ENCODE measurements at regions not wholly inside any gene's neighbourhood (a gene's known extent, or its start where the extent isn't known, plus 50 kb on each side); places are given as distances from the start of the nearest gene placed in this dataset.
"Not testable (repeated sequence)": the region's sequence is repeated elsewhere in the genome, so short reads cannot be mapped to it uniquely, and the experiment has no call there.

DNA sequence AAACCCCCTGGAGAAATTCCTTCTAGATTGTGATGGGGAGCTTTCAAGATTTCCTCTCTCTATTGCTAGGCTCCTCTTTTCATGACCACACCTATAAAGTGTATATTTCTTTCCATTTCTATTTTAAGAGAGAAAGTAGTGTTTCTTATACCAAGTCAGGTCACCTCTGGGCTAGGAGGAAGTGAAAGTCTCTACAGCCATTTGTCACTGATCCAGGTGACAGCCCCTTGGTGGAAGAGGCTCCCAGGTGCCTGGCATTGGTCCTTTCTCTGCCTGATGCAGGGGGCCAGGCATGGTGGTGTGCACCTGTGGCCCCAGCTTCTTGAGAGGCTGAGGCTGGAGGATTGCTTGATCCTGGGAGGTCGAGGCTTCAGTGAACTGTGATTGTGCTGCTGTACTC is 64.7 kb downstream of the DHCR7 start:
- Histone ChIP-seq H3K4me3 (no peak overlapping the region), H3K9me3 (no peaks in the 10 kb centered on the region), H3K27me3 (ENCODE audit: low read depth) (no peaks in the 10 kb centered on the region), H3K4me1 (no peaks in the 10 kb centered on the region), H3K36me3 (replicated peaks) (no peaks in the 10 kb centered on the region)
- in situ Hi-C loops (cut with MboI; ENCODE audit: low sequenced_read_pairs) = no loop called here
- DNase-seq (ENCODE audit: low spot score in 2 of 2) = no peak

- DNase-seq (ENCODE audit: low spot score in 2 of 2) = no peak
- in situ Hi-C loops (cut with MboI; ENCODE audit: low sequenced_read_pairs) = no loop called here
- no peaks in the 10 kb centered on the region for H3K27me3 ChIP-seq (ENCODE audit: low read depth)
These were observed 66.2 kb downstream of the DHCR7 start for GRCh38 chr11:71381781-71382505.

DNA sequence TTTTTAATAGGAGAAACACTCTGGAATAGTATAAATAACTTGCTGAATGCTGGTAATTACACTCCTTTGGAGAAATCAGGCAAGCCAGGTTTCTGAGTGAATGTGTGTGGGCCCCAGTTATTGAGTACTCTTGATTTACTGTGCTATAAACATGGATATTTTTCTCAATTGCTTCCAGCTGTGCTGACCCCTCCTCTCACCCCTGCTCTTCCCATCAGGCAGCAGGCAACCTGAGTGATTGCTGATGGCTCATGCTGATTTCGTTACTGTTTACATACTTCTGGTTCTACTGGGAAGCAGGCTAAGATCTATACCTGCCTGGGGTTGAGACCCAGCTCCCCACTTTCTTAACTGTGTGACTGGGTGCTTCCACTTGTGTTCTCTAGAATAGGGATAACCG is 68.5 kb downstream of the DHCR7 start:
- Histone ChIP-seq H3K4me1 (no peaks in the 10 kb centered on the region), H3K36me3 (replicated peaks) (no peaks in the 10 kb centered on the region), H3K27me3 (ENCODE audit: low read depth) (no peaks in the 10 kb centered on the region), H3K4me3 (no peak overlapping the region), H3K9me3 (no peaks in the 10 kb centered on the region)
- DNase-seq (ENCODE audit: low spot score in 2 of 2) = no peak
- in situ Hi-C loops (cut with MboI; ENCODE audit: low sequenced_read_pairs) = no loop called here

More at GRCh38 chr11:71381781-71382505, 66.2 kb downstream of the DHCR7 start:
- no peak overlapping the region for H3K4me3 ChIP-seq
- H3K9me3 ChIP-seq = no peaks in the 10 kb centered on the region
- no peaks in the 10 kb centered on the region for H3K36me3 ChIP-seq (replicated peaks)
- no peaks in the 10 kb centered on the region for H3K4me1 ChIP-seq

GRCh38 chr11:71373791-71374454 is 74.3 kb downstream of the DHCR7 start:
- in situ Hi-C loops (cut with MboI; ENCODE audit: low sequenced_read_pairs) = no loop called here
- no peak for DNase-seq (ENCODE audit: low spot score in 2 of 2)
- no peaks in the 10 kb centered on the region for H3K4me1 ChIP-seq
- no peak overlapping the region for H3K4me3 ChIP-seq
- no peaks in the 10 kb centered on the region for H3K9me3 ChIP-seq
- H3K27me3 ChIP-seq (ENCODE audit: low read depth) = no peaks in the 10 kb centered on the region
- no peaks in the 10 kb centered on the region for H3K36me3 ChIP-seq (replicated peaks)

GRCh38 chr11:71372693-71373657 is 75.2 kb downstream of the DHCR7 start:
- in situ Hi-C loops (cut with MboI; ENCODE audit: low sequenced_read_pairs) = no loop called here
- H3K27me3 ChIP-seq (ENCODE audit: low read depth) = no peaks in the 10 kb centered on the region
- no peaks in the 10 kb centered on the region for H3K4me1 ChIP-seq
- DNase-seq (ENCODE audit: low spot score in 2 of 2) = no peak
- H3K36me3 ChIP-seq (replicated peaks) = no peaks in the 10 kb centered on the region
- H3K9me3 ChIP-seq = no peaks in the 10 kb centered on the region
- no peak overlapping the region for H3K4me3 ChIP-seq

GRCh38 chr11:71371674-71372069 is 76.5 kb downstream of the DHCR7 start:
- H3K4me3 ChIP-seq = no peak overlapping the region
- no peaks in the 10 kb centered on the region for H3K27me3 ChIP-seq (ENCODE audit: low read depth)
- no peak for DNase-seq (ENCODE audit: low spot score in 2 of 2)
- no peaks in the 10 kb centered on the region for H3K36me3 ChIP-seq (replicated peaks)
- no peaks in the 10 kb centered on the region for H3K4me1 ChIP-seq
- in situ Hi-C loops (cut with MboI; ENCODE audit: low sequenced_read_pairs) = no loop called here
- H3K9me3 ChIP-seq = no peaks in the 10 kb centered on the region

- no peaks in the 10 kb centered on the region for H3K4me1 ChIP-seq
- DNase-seq (ENCODE audit: low spot score in 2 of 2) = no peak
- H3K4me3 ChIP-seq = no peak overlapping the region
- H3K9me3 ChIP-seq = no peaks in the 10 kb centered on the region
- H3K36me3 ChIP-seq (replicated peaks) = no peaks in the 10 kb centered on the region
- in situ Hi-C loops (cut with MboI; ENCODE audit: low sequenced_read_pairs) = no loop called here
- H3K27me3 ChIP-seq (ENCODE audit: low read depth) = no peaks in the 10 kb centered on the region
These were observed 77.1 kb downstream of the DHCR7 start for GRCh38 chr11:71370895-71371673.

DNA sequence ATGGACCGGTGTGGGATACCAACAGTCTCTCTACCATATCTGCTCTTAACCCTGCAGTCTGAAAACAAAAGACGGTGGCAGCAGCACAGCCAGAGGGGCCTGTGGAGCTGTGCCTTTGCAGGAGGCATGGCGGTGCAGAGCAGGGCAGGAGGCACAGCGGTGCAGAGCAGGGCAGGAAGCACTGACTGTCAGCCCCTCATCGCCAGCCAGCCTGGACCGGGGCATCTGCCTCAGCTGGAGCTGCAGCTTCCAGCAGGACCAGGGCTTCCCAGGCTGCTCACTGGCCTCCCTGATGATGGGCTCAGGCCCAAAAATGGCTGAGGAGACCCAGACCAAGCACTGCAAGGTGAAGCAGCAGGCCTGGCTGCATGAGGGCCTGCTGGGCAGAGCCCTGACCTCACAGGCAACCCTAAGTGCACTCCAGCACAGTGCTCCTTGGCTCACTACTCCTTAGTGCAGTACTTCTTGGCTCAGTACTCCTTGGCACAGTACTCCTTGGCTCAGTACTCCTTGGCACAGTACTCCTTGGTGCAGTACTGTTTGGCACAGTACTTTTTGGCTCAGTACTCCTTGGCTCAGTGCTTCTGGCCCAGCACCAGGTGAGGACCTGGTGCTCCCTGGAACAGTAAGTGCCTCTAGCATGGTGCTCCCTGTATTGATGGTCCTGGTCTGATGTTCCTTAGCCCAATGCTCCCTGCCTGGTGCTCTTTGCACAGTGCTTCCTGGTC is 78.0 kb downstream of the DHCR7 start:
- DNase-seq (ENCODE audit: low spot score in 2 of 2) = no peak
- H3K4me1 ChIP-seq = no peaks in the 10 kb centered on the region
- in situ Hi-C loops (cut with MboI; ENCODE audit: low sequenced_read_pairs) = no loop called here
- H3K27me3 ChIP-seq (ENCODE audit: low read depth) = no peaks in the 10 kb centered on the region
- H3K4me3 ChIP-seq = no peak overlapping the region
- H3K36me3 ChIP-seq (replicated peaks) = no peaks in the 10 kb centered on the region
- no peaks in the 10 kb centered on the region for H3K9me3 ChIP-seq

- no peak for DNase-seq (ENCODE audit: low spot score in 2 of 2)
- Histone ChIP-seq H3K4me1 (no peaks in the 10 kb centered on the region), H3K9me3 (no peaks in the 10 kb centered on the region), H3K36me3 (replicated peaks) (no peaks in the 10 kb centered on the region), H3K4me3 (no peak overlapping the region), H3K27me3 (ENCODE audit: low read depth) (no peaks in the 10 kb centered on the region)
- in situ Hi-C loops (cut with MboI; ENCODE audit: low sequenced_read_pairs) = no loop called here
These were observed 78.8 kb downstream of the DHCR7 start for GRCh38 chr11:71369411-71369810.

- Histone ChIP-seq H3K27me3 (ENCODE audit: low read depth) (no peaks in the 10 kb centered on the region), H3K4me1 (no peaks in the 10 kb centered on the region), H3K9me3 (no peaks in the 10 kb centered on the region), H3K36me3 (replicated peaks) (no peaks in the 10 kb centered on the region), H3K4me3 (no peak overlapping the region)
- DNase-seq (ENCODE audit: low spot score in 2 of 2) = no peak
- in situ Hi-C loops (cut with MboI; ENCODE audit: low sequenced_read_pairs) = no loop called here
These were observed 79.2 kb downstream of the DHCR7 start for GRCh38 chr11:71368966-71369365.

DNA sequence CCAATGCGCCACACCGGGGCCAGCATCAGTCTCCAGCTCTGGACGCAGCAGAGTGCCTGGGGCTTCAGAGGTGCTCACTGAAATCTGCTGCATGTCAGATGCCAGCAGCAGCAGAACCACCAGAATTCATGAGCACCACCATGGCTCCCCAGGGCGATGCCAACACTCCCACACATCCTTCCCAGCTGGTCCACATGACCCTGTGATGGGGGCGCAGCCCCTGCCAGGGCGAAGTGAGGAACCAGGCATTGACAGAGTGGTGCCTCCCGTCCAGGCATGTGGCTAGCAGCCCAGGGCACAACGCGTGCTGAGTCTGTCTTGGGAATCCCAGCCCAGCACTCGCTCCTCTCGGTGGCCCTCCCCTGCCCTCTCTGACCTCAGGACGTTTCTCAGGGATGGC is 80.4 kb downstream of the DHCR7 start:
- no peak overlapping the region for H3K4me3 ChIP-seq
- DNase-seq (ENCODE audit: low spot score in 2 of 2) = no peak
- in situ Hi-C loops (cut with MboI; ENCODE audit: low sequenced_read_pairs) = no loop called here

DNA sequence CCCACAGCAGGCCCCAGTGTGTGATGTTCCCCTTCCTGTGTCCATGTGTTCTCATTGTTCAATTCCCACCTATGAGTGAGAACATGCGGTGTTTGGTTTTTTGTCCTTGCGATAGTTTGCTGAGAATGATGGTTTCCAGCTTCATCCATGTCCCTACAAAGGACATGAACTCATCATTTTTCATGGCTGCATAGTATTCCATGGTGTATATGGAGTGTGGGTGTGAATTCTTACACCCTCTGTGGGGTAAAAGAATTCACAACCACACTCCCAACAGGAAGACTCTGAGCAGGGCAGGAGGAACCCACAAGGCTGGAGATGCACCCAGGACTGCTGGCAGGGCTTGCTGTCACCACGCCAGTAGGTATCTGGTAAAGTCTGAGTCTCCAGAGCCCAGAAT is 80.9 kb downstream of the DHCR7 start:
- H3K27me3 ChIP-seq (ENCODE audit: low read depth); H3K36me3 ChIP-seq (replicated peaks); H3K4me1 ChIP-seq; DNase-seq (ENCODE audit: low spot score in 2 of 2); H3K9me3 ChIP-seq; in situ Hi-C loops (cut with MboI; ENCODE audit: low sequenced_read_pairs); H3K4me3 ChIP-seq: not testable (repeated sequence)

More for the DNA sequence above, 80.4 kb downstream of the DHCR7 start:
- Histone ChIP-seq H3K4me1 (no peaks in the 10 kb centered on the region), H3K9me3 (no peaks in the 10 kb centered on the region), H3K27me3 (ENCODE audit: low read depth) (no peaks in the 10 kb centered on the region), H3K36me3 (replicated peaks) (no peaks in the 10 kb centered on the region)

DNA sequence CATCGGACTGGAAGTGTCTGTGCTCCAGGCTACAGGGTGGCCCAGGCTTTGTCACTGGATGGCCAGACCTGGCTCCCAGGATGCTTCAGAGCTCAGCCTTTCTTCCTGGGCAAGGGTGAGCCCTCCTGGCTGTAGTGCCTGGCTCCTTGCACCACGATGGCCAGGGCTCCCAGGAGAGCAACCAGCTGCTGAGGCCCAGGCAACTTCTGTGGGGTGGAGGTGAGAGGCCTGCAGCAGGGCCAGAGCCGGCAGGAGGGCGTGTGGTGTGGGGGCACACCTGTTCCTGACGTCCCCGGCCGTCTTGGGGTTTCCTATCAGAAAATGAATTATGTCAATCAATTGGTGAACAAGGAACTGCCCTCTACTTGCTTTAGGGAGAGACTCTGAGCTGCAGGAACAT is 82.1 kb downstream of the DHCR7 start:
- in situ Hi-C loops (cut with MboI; ENCODE audit: low sequenced_read_pairs) = no loop called here
- Histone ChIP-seq H3K4me1 (no peaks in the 10 kb centered on the region), H3K27me3 (ENCODE audit: low read depth) (no peaks in the 10 kb centered on the region), H3K9me3 (no peaks in the 10 kb centered on the region), H3K36me3 (replicated peaks) (no peaks in the 10 kb centered on the region), H3K4me3 (no peak overlapping the region)
- no peak for DNase-seq (ENCODE audit: low spot score in 2 of 2)

Measured in HAP-1 (cell line).